Thyroid gland (tissue), 4 donors: ENCODE measurements at regions not wholly inside any gene's neighbourhood (a gene's known extent, or its start where the extent isn't known, plus 50 kb on each side); places are given as distances from the start of the nearest gene placed in this dataset.
"Not testable (repeated sequence)": the region's sequence is repeated elsewhere in the genome, so short reads cannot be mapped to it uniquely, and the experiment has no call there.

Source experiments
- DNase-seq, 2 donors: peaks; one replicate each; pipeline ENCODE4 v3.0.0-alpha.2; 2019
- H3K27ac ChIP-seq, 3 donors: fragments of 200-600 bp; sonication (generic); 1 replicate in 2 of 3; 2 replicates in 1 of 3; pipeline ENCODE4 v1.5.1; 2016 to 2019; ENCODE audit warnings: mild to moderate bottlenecking in 1 of 3, moderate library complexity in 1 of 3
- H3K27me3 ChIP-seq: fragments of 200-600 bp; sonication (generic); one replicate; pipeline ENCODE4 v1.5.1; 2019
- H3K36me3 ChIP-seq, 2 donors: fragments of 200-600 bp; sonication (generic); one replicate each; pipeline ENCODE4 v1.5.1; 2016 to 2019
- H3K4me1 ChIP-seq, 2 donors: fragments of 200-600 bp; sonication (generic); one replicate each; pipeline ENCODE4 v1.5.1; 2017 to 2019
- H3K4me3 ChIP-seq, 3 donors: fragments of 200-600 bp; sonication (generic); replicated peaks in 1 of 3; 1 replicate in 2 of 3; 2 replicates in 1 of 3; pipeline ENCODE4 v1.5.1; 2016; ENCODE audit warnings: mild to moderate bottlenecking in 1 of 3
- H3K9me3 ChIP-seq: fragments of 200-600 bp; sonication (generic); one replicate; pipeline ENCODE4 v1.5.1; 2017
- POLR2A ChIP-seq, 2 donors: fragments of 450-650 bp; IDR thresholded peaks; one replicate each; pipeline ENCODE4 v1.6.1; 2017; ENCODE audit warnings: antibody characterized with exemption in 2 of 2, mild to moderate bottlenecking in 2 of 2, moderate library complexity in 1 of 2
- WGBS, 2 donors: methylation state at CpG; one replicate each; pipeline ENCODE4 v1.1.5; 2017; 5-methylcytosine and 5-hydroxymethylcytosine counted together
- intact Hi-C: fragments of 100-400 bp; cut with DNase I; formaldehyde crosslinking; loops from one replicate; pipeline ENCODE4 v1.15.1; 2023
- TF ChIP-seq, protein P1 (sequence below), 6 experiments: fragments of 200-600 bp in 3 of 6; fragments of 450-650 bp in 3 of 6; sonication (generic) in 3 of 6; IDR thresholded peaks; one replicate each; pipeline ENCODE4 v1.5.1; 2016 to 2019; ENCODE audit warnings: antibody characterized with exemption in 6 of 6, mild to moderate bottlenecking in 2 of 6, inconsistent platforms in 1 of 6, moderate library complexity in 1 of 6

DNA sequence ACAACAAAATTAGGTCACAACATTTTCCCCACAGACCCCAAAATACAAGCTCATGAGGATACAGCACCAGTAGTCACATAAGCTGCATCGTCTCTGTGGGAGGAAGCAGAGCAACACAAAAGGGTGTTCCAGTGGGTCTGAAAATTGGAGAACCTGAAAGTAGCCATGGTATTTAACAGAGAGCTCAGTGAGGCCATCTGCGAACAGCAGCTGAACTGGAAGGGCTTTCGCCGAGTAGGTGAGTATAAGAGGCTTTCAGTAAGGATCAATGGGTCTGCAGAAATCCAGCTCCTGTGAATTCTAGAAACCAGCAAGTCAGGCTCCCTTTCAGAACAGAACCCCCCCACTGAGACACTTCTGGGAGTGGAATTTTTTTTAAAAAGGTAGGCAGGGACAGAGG, 120.0 kb upstream of the RREB1 start:
- TF ChIP-seq POLR2A (IDR thresholded peaks at IDR 0.05), result no peak
- TF ChIP-seq, protein P1, sequence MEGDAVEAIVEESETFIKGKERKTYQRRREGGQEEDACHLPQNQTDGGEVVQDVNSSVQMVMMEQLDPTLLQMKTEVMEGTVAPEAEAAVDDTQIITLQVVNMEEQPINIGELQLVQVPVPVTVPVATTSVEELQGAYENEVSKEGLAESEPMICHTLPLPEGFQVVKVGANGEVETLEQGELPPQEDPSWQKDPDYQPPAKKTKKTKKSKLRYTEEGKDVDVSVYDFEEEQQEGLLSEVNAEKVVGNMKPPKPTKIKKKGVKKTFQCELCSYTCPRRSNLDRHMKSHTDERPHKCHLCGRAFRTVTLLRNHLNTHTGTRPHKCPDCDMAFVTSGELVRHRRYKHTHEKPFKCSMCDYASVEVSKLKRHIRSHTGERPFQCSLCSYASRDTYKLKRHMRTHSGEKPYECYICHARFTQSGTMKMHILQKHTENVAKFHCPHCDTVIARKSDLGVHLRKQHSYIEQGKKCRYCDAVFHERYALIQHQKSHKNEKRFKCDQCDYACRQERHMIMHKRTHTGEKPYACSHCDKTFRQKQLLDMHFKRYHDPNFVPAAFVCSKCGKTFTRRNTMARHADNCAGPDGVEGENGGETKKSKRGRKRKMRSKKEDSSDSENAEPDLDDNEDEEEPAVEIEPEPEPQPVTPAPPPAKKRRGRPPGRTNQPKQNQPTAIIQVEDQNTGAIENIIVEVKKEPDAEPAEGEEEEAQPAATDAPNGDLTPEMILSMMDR (IDR thresholded peaks at IDR 0.05), result no peak
- Histone ChIP-seq H3K27ac (no peak overlapping the region), H3K4me1 (no peaks in the 10 kb centered on the region), H3K27me3 (no peaks in the 10 kb centered on the region), H3K4me3 (no peak overlapping the region), H3K9me3 (no peaks in the 10 kb centered on the region), H3K36me3 (no peaks in the 10 kb centered on the region)
- no peak for DNase-seq
- 78 to 88% methylated on average over 4 of the region's 4 CpGs for WGBS, 2 donors
- intact Hi-C loops, result no loop called here

DNA sequence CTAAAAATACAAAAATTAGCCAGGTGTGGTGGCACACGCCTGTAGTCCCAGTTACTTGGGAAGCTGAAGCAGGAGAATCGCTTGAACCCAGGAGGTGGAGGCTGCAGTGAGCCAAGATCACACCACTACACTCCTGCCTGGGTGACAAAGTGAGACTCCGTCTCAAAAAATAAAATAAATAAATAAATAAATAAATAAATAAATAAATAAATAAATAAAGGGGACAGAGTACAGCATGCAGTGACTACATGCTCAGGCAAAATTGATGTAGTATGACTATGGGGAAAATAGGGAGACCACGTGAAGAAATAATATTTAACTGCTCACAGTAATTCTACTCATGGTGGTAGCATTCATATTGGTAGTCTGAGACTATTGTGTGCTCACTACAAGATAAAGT, 117.7 kb upstream of the RREB1 start:
- H3K4me1 ChIP-seq, intact Hi-C loops, H3K9me3 ChIP-seq, H3K27me3 ChIP-seq, H3K27ac ChIP-seq, H3K4me3 ChIP-seq, DNase-seq, H3K36me3 ChIP-seq: not testable (repeated sequence)
- 97 to 98% methylated on average over 4 of the region's 4 CpGs for WGBS, 2 donors

DNA sequence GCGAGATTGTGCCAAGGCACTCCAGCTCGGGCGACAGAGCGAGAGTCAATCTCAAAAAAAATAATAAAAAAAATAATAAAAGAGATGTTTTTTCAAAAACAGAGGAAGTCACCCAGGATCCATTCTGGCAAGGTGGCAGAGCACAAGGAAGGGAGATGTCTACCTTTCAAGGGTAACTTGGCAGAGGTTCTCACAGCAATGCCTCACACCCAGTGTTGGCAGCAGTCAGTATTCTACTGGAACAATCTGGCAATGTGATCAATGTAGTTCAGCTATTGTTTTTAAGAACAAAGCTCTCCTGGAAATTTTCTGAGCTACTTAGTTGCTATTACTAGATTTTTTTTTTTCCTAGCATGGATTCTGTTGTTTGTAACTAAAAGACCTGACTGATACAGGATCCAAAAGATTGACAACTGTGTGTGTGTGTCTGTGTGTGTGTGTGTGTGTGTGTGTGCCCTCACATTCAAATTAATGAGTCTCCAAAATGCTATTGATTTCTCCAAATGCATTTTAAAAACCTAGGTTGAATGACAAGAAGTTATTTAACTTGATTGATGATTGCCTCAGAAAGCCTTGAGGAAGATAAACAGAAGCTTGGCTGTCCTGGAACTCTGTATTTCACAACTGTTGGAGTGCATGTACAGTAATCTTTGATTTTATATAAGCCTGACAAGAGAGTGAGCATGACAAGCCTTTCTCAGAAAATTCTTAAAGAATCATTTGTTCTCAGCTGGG, 114.1 kb upstream of the RREB1 start:
- peak; percentile 25 to 29 for DNase-seq

DNA sequence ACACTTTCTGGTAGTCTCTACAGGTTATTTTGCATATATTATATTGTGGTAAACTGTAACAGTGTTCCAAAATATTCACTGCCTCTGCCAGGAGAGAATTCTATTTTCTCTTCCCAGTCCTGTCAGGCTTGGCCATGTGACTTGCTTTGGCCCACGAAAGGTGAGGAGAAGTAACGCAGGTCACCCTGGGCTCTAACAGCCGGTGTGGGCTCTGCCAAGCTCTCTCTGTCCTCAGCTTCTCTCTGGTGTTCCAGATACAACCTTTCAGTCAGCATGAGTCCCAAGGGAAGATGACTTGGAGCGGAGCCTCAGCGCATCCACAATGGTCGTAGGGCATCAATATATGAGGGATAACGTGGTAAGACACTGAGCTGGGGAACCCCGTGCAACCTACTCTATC, 113.0 kb upstream of the RREB1 start:
- Histone ChIP-seq H3K27me3 (no peaks in the 10 kb centered on the region), H3K9me3 (no peaks in the 10 kb centered on the region), H3K4me3 (no peak overlapping the region), H3K4me1 (peaks cover 7 to 12% of the 10 kb centered on the region in 2 donors), H3K36me3 (no peaks in the 10 kb centered on the region), H3K27ac (no peak overlapping the region)
- TF ChIP-seq POLR2A (IDR thresholded peaks at IDR 0.05), result no peak
- TF ChIP-seq, protein P1 (IDR thresholded peaks at IDR 0.05), result no peak
- 88 to 92% methylated on average over 8 of the region's 8 CpGs for WGBS, 2 donors
- intact Hi-C loops, result no loop called here
- no peak for DNase-seq

More for the DNA sequence above, 114.1 kb upstream of the RREB1 start:
- no peaks in the 10 kb centered on the region for H3K27me3 ChIP-seq
- TF ChIP-seq, protein P1 (IDR thresholded peaks at IDR 0.05), result no peak
- no peak for TF ChIP-seq POLR2A (IDR thresholded peaks at IDR 0.05)
- H3K4me1 ChIP-seq, result peaks cover 7 to 12% of the 10 kb centered on the region in 2 donors
- WGBS, 2 donors, result 95 to 96% methylated on average over 4 of the region's 4 CpGs
- peak overlapping the region in 1 of 3 donors; percentile 65 for H3K27ac ChIP-seq
- no peaks in the 10 kb centered on the region for H3K9me3 ChIP-seq
- H3K4me3 ChIP-seq, result no peak overlapping the region
- intact Hi-C loops, result no loop called here
- no peaks in the 10 kb centered on the region for H3K36me3 ChIP-seq

DNA sequence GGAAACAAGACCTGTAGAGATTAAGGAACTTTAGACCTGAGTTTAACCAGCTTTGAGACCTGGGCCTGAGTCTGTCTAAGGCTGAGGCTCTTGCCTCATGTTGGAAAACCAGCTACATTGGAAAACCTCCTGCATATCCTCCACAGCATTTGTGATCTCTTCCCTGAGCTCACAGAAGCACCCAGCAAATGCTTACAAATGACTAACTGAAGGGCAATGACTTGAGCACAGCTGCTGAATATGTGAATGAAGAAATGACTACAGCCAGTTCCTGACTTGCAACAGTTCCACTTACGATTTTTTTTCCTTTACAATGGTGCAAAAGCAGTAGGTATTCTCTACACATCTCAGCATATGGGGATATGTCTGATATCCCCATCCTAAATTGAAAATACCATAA, 112.4 kb upstream of the RREB1 start:
- no peak for TF ChIP-seq POLR2A (IDR thresholded peaks at IDR 0.05)
- TF ChIP-seq, protein P1 (IDR thresholded peaks at IDR 0.05), result no peak
- intact Hi-C loops, result no loop called here

More for the DNA sequence above, 112.4 kb upstream of the RREB1 start:
- H3K36me3 ChIP-seq, result no peaks in the 10 kb centered on the region
- no peak overlapping the region for H3K27ac ChIP-seq
- H3K4me1 ChIP-seq, result peaks cover 7 to 12% of the 10 kb centered on the region in 2 donors
- no peaks in the 10 kb centered on the region for H3K9me3 ChIP-seq
- no peak for DNase-seq
- WGBS, 2 donors, result 91 to 95% methylated on average over 1 of the region's 1 CpG
- H3K27me3 ChIP-seq, result no peaks in the 10 kb centered on the region
- H3K4me3 ChIP-seq, result no peak overlapping the region
